Endothelial cell (in vitro differentiated cells): ENCODE measurements at regions not wholly inside any gene's neighbourhood (a gene's known extent, or its start where the extent isn't known, plus 50 kb on each side); places are given as distances from the start of the nearest gene placed in this dataset.

ENCODE experiments used
- DNase-seq: peaks from one replicate; pipeline ENCODE4 v3.0.0; 2021; ENCODE audit warnings: low spot score
- H3K27ac Mint-ChIP-seq: one replicate; pipeline ENCODE4 v1.8.0; 2021; ENCODE audit warnings: mixed read lengths, inconsistent platforms; ENCODE audit not compliant: unreplicated experiment
- H3K27me3 Mint-ChIP-seq: one replicate; pipeline ENCODE4 v1.8.0; 2021; ENCODE audit warnings: mild to moderate bottlenecking, moderate library complexity, mixed read lengths, inconsistent platforms; ENCODE audit not compliant: unreplicated experiment
- H3K36me3 Mint-ChIP-seq: one replicate; pipeline ENCODE4 v1.8.0; 2021; ENCODE audit warnings: mild to moderate bottlenecking, low read depth, mixed read lengths, inconsistent platforms; ENCODE audit not compliant: unreplicated experiment
- H3K4me1 Mint-ChIP-seq: one replicate; pipeline ENCODE4 v1.8.0; 2021; ENCODE audit warnings: mild to moderate bottlenecking, mixed read lengths, inconsistent platforms; ENCODE audit not compliant: unreplicated experiment
- H3K4me3 Mint-ChIP-seq: one replicate; pipeline ENCODE4 v1.8.0; 2021; ENCODE audit warnings: mild to moderate bottlenecking, mixed read lengths, inconsistent platforms; ENCODE audit not compliant: unreplicated experiment
- H3K9me3 Mint-ChIP-seq: one replicate; pipeline ENCODE4 v1.8.0; 2021; ENCODE audit warnings: mixed read lengths, inconsistent platforms; ENCODE audit not compliant: unreplicated experiment
- TF ChIP-seq, protein P1 (sequence below): fragments of 200-600 bp; sonication (generic); IDR thresholded peaks from one replicate; pipeline ENCODE4 v1.5.0; 2021; ENCODE audit warnings: antibody characterized with exemption; ENCODE audit not compliant: unreplicated experiment

DNA sequence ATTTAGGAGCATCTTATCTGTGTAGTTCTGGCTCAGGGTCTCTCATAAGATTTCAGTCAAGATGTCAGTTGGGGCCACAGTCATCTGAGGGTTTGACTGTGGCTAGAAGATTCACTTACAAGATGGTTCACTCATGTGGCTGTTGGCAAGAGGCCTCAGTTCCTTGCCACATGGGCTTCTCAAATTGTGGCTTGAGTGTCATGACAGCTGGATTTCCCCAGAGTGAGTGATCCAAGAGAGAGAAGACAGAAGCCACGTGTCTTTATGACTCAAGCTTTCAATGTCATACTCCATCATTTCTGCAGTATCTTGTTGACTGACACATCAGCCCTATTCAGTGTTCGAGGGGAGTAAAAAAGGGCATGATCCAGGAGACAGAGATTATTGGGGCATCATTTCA lies 131.3 kb upstream of the AP1S2 start:
- no peaks in the 10 kb centered on the region for H3K9me3 Mint-ChIP-seq
- no peaks in the 10 kb centered on the region for H3K27me3 Mint-ChIP-seq
- no peak overlapping the region for H3K27ac Mint-ChIP-seq
- H3K36me3 Mint-ChIP-seq: no peaks in the 10 kb centered on the region
- no peak for DNase-seq
- TF ChIP-seq, protein P1, sequence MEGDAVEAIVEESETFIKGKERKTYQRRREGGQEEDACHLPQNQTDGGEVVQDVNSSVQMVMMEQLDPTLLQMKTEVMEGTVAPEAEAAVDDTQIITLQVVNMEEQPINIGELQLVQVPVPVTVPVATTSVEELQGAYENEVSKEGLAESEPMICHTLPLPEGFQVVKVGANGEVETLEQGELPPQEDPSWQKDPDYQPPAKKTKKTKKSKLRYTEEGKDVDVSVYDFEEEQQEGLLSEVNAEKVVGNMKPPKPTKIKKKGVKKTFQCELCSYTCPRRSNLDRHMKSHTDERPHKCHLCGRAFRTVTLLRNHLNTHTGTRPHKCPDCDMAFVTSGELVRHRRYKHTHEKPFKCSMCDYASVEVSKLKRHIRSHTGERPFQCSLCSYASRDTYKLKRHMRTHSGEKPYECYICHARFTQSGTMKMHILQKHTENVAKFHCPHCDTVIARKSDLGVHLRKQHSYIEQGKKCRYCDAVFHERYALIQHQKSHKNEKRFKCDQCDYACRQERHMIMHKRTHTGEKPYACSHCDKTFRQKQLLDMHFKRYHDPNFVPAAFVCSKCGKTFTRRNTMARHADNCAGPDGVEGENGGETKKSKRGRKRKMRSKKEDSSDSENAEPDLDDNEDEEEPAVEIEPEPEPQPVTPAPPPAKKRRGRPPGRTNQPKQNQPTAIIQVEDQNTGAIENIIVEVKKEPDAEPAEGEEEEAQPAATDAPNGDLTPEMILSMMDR: no peak
- peaks cover 20% of the 10 kb centered on the region for H3K4me1 Mint-ChIP-seq
- H3K4me3 Mint-ChIP-seq: no peak overlapping the region

DNA sequence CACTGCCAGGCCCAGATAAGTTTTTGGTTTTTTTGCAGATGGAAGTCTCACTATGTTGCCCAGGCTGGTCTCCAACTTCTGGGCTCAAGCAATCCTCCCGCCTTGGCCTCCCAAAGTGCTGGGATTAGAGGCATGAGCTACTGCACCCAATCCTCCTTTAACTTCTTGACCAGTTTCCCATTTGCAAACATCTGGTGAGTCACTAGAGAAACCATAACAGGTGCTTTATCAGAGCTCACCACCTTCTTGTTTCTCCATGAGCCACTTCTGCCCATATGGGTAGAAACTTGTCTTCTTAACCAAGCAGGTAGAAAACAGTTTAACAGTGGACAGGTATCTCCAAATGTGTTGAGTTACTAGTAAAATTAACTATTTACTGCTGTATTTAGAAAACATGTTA lies 128.4 kb upstream of the AP1S2 start:
- TF ChIP-seq, protein P1: no peak
- no peaks in the 10 kb centered on the region for H3K36me3 Mint-ChIP-seq
- peaks cover 4% of the 10 kb centered on the region for H3K4me1 Mint-ChIP-seq
- H3K4me3 Mint-ChIP-seq: no peak overlapping the region
- no peak for DNase-seq
- no peak overlapping the region for H3K27ac Mint-ChIP-seq
- H3K27me3 Mint-ChIP-seq: no peaks in the 10 kb centered on the region
- H3K9me3 Mint-ChIP-seq: no peaks in the 10 kb centered on the region

DNA sequence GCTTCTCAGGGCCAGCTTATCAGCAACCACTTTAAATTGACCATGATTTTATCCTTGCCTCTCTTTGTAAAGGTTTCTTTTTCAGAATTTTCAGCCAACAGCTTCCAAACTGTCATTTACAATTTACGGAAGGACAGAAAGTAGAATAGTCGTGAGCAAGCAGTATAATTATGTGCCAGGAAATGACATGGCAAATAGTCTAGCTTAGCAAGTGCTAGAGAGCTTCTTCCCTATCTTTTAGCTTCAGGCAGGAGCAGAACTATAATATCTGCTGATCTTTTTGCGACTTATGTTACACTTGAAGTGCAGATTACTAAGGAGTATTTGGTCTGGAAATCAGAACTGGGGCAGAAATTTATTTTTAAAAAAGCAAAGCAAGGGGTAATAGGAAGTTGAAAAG lies 123.0 kb upstream of the AP1S2 start:
- peak overlapping the region; percentile 32 for H3K27ac Mint-ChIP-seq
- H3K4me3 Mint-ChIP-seq: no peak overlapping the region

DNA sequence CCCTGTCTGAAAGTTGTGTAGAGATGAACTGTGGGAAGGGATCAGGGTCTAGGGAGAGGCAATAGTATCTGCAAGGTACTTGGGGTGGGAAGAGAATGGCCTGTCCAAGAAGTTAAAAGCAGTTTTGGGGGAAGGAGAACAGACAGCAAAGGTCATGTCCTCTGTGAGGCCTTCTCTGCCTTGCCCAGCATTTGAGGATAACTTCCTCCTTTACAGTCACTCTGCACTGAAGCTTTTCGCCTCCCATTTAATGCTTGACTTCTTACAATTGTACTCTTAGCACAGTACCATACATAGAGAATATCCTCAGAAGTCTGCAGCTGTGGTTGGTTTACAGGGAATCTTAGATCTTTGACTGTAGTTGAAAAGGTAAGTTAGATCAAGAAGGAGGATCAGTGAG lies 121.8 kb upstream of the AP1S2 start:
- no peaks in the 10 kb centered on the region for H3K27me3 Mint-ChIP-seq
- TF ChIP-seq, protein P1: no peak
- peaks cover 17% of the 10 kb centered on the region for H3K4me1 Mint-ChIP-seq
- no peak overlapping the region for H3K27ac Mint-ChIP-seq
- H3K4me3 Mint-ChIP-seq: no peak overlapping the region
- no peak for DNase-seq
- no peaks in the 10 kb centered on the region for H3K36me3 Mint-ChIP-seq
- H3K9me3 Mint-ChIP-seq: no peaks in the 10 kb centered on the region

More for the DNA sequence above, 123.0 kb upstream of the AP1S2 start:
- no peaks in the 10 kb centered on the region for H3K9me3 Mint-ChIP-seq
- no peaks in the 10 kb centered on the region for H3K36me3 Mint-ChIP-seq
- no peak for DNase-seq
- no peaks in the 10 kb centered on the region for H3K27me3 Mint-ChIP-seq
- TF ChIP-seq, protein P1: no peak
- H3K4me1 Mint-ChIP-seq: peaks cover 17% of the 10 kb centered on the region

DNA sequence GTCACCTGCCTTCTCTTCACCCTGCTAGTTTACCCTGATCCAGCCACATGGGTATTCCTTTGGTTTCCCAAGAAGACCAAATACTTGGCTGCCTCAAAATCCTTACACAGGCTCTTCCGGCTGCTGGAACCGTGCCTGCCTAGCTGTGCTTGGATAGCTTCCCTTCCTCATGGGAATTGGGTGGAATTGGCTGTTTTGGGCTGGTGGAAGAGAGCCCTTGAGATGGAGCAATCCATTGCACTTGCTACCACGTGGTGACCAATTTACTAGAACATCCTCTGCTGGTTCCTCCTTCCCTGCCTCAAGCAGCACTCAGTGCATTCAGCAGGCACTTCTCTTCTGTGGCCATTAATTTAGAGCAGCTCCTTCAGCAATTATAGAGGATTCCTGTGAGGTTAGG lies 119.3 kb upstream of the AP1S2 start:
- no peak for DNase-seq
- peaks cover 17% of the 10 kb centered on the region for H3K4me1 Mint-ChIP-seq
- H3K9me3 Mint-ChIP-seq: no peaks in the 10 kb centered on the region
- no peaks in the 10 kb centered on the region for H3K36me3 Mint-ChIP-seq
- TF ChIP-seq, protein P1: no peak
- H3K4me3 Mint-ChIP-seq: no peak overlapping the region
- peak overlapping the region; percentile 30 for H3K27ac Mint-ChIP-seq
- H3K27me3 Mint-ChIP-seq: no peaks in the 10 kb centered on the region
